DOHH2 (cell line): ENCODE measurements at regions not wholly inside any gene's neighbourhood (a gene's known extent, or its start where the extent isn't known, plus 50 kb on each side); places are given as distances from the start of the nearest gene placed in this dataset.

ENCODE experiments used
- H3F3A ChIP-seq: fragments of 200-600 bp; sonication (generic), shearing (Covaris generic); 2 replicates; pipeline ENCODE4 v1.6.0; 2016; ENCODE audit warnings: antibody characterized with exemption, mild to moderate bottlenecking; ENCODE audit not compliant: control insufficient read depth, insufficient read depth
- H3K27ac ChIP-seq: fragments of 200-600 bp; sonication (generic); 2 replicates; pipeline ENCODE4 v1.5.1; 2014; ENCODE audit warnings: low read depth, mild to moderate bottlenecking, low read length, moderate library complexity
- H3K27me3 ChIP-seq: fragments of 200-600 bp; sonication (generic); 2 replicates; pipeline ENCODE4 v1.6.1; 2014; ENCODE audit warnings: mild to moderate bottlenecking, low read length, mixed read lengths; ENCODE audit not compliant: control insufficient read depth
- H3K36me3 ChIP-seq: fragments of 200-600 bp; sonication (generic); 2 replicates; pipeline ENCODE4 v1.6.1; 2014; ENCODE audit warnings: mild to moderate bottlenecking, low read length, moderate library complexity, mixed read lengths; ENCODE audit not compliant: control insufficient read depth
- H3K4me1 ChIP-seq: fragments of 200-600 bp; sonication (generic); 2 replicates; pipeline ENCODE4 v1.6.1; 2014; ENCODE audit warnings: mild to moderate bottlenecking, low read length, mixed read lengths; ENCODE audit not compliant: control insufficient read depth
- H3K4me2 ChIP-seq: fragments of 200-600 bp; sonication (generic); 2 replicates; pipeline ENCODE4 v1.6.0; 2014; ENCODE audit warnings: mild to moderate bottlenecking, low read length, moderate library complexity
- H3K4me3 ChIP-seq: fragments of 200-600 bp; sonication (generic); 2 replicates; pipeline ENCODE4 v1.5.1; 2014; ENCODE audit warnings: mild to moderate bottlenecking, low read length, mixed read lengths
- H3K79me2 ChIP-seq: fragments of 200-600 bp; sonication (generic); 2 replicates; pipeline ENCODE4 v1.6.1; 2014; ENCODE audit warnings: mild to moderate bottlenecking, low read length, mixed read lengths; ENCODE audit not compliant: control insufficient read depth
- H3K9me2 ChIP-seq: fragments of 200-600 bp; sonication (generic); replicated peaks from 2 replicates; pipeline ENCODE4 v1.6.1; 2014; ENCODE audit warnings: mild to moderate bottlenecking, low read length, mixed read lengths; ENCODE audit not compliant: control insufficient read depth
- H3K9me3 ChIP-seq: fragments of 200-600 bp; sonication (generic); 2 replicates; pipeline ENCODE4 v1.6.1; 2014; ENCODE audit warnings: antibody characterized with exemption, low read length, mixed read lengths; ENCODE audit not compliant: control insufficient read depth, insufficient read depth
- H4K20me1 ChIP-seq: fragments of 200-600 bp; sonication (generic); 2 replicates; pipeline ENCODE4 v1.6.0; 2014; ENCODE audit warnings: low read depth, mild to moderate bottlenecking, antibody characterized with exemption, low read length, moderate library complexity; ENCODE audit not compliant: control insufficient read depth, insufficient read depth
- CTCF ChIP-seq: fragments of 200-600 bp; sonication (generic); IDR thresholded peaks from one replicate; pipeline ENCODE4 v1.5.1; 2014; ENCODE audit warnings: antibody characterized with exemption, mild to moderate bottlenecking, low read depth, low read length; ENCODE audit not compliant: poor library complexity, severe bottlenecking
- EZH2phosphoT487 ChIP-seq: fragments of 200-600 bp; sonication (generic); IDR thresholded peaks from 2 replicates; pipeline ENCODE4 v1.6.1; 2017; ENCODE audit warnings: borderline replicate concordance, mild to moderate bottlenecking, antibody characterized with exemption, low read length, moderate library complexity, mixed read lengths

GRCh38 chr6:168373389-168373788, 53.8 kb upstream of the DACT2 start:
- Histone ChIP-seq H3K79me2 (no peaks in the 10 kb centered on the region), H3K4me2 (no peak overlapping the region), H3K27ac (no peak overlapping the region), H3K27me3 (no peaks in the 10 kb centered on the region), H3K4me1 (no peaks in the 10 kb centered on the region), H3F3A (no peaks in the 10 kb centered on the region), H3K36me3 (no peaks in the 10 kb centered on the region), H4K20me1 (no peaks in the 10 kb centered on the region), H3K9me3 (peaks cover 21% of the 10 kb centered on the region; the same call in 1 of the 2 replicates), H3K9me2 (no peaks in the 10 kb centered on the region), H3K4me3 (no peak overlapping the region)
- TF ChIP-seq EZH2phosphoT487 (no peak), CTCF (no peak)

- H3F3A ChIP-seq, result no peaks in the 10 kb centered on the region
- H4K20me1 ChIP-seq, result no peaks in the 10 kb centered on the region
- no peaks in the 10 kb centered on the region for H3K9me2 ChIP-seq
- peaks cover 26% of the 10 kb centered on the region; the same call in 1 of the 2 replicates for H3K9me3 ChIP-seq
- H3K36me3 ChIP-seq, result no peaks in the 10 kb centered on the region
- H3K27me3 ChIP-seq, result no peaks in the 10 kb centered on the region
- no peaks in the 10 kb centered on the region for H3K4me1 ChIP-seq
- H3K79me2 ChIP-seq, result no peaks in the 10 kb centered on the region
- TF ChIP-seq CTCF (no peak), EZH2phosphoT487 (no peak)
- no peak overlapping the region for H3K27ac ChIP-seq
- H3K4me2 ChIP-seq, result no peak overlapping the region
- H3K4me3 ChIP-seq, result no peak overlapping the region
Measured at GRCh38 chr6:168374051-168374502, 54.5 kb upstream of the DACT2 start.

GRCh38 chr6:168374541-168375071, 55.0 kb upstream of the DACT2 start:
- Histone ChIP-seq H3K9me2 (no peaks in the 10 kb centered on the region), H3F3A (no peaks in the 10 kb centered on the region), H3K9me3 (peaks cover 29% of the 10 kb centered on the region; the same call in 1 of the 2 replicates), H3K27ac (no peak overlapping the region), H3K36me3 (no peaks in the 10 kb centered on the region), H3K79me2 (no peaks in the 10 kb centered on the region), H3K4me3 (no peak overlapping the region), H3K27me3 (no peaks in the 10 kb centered on the region), H4K20me1 (no peaks in the 10 kb centered on the region), H3K4me1 (no peaks in the 10 kb centered on the region), H3K4me2 (no peak overlapping the region)
- TF ChIP-seq CTCF (no peak), EZH2phosphoT487 (no peak)

- Histone ChIP-seq H3K9me3 (peaks cover 42% of the 10 kb centered on the region), H3K9me2 (no peaks in the 10 kb centered on the region), H3K79me2 (no peaks in the 10 kb centered on the region), H3K4me1 (no peaks in the 10 kb centered on the region), H3K36me3 (no peaks in the 10 kb centered on the region), H3F3A (no peaks in the 10 kb centered on the region), H3K27ac (no peak overlapping the region), H4K20me1 (no peaks in the 10 kb centered on the region), H3K27me3 (no peaks in the 10 kb centered on the region), H3K4me2 (no peak overlapping the region), H3K4me3 (no peak overlapping the region)
- TF ChIP-seq CTCF (no peak), EZH2phosphoT487 (no peak)
Measured at GRCh38 chr6:168376120-168376519, 56.5 kb upstream of the DACT2 start.
